Neural cell (in vitro differentiated cells): ENCODE measurements at regions not wholly inside any gene's neighbourhood (a gene's known extent, or its start where the extent isn't known, plus 50 kb on each side); places are given as distances from the start of the nearest gene placed in this dataset.

ENCODE experiments used
- H2AFZ ChIP-seq: fragments of 200-600, 300-800 bp; sonication (generic), shearing (Covaris generic); 2 replicates; pipeline ENCODE4 v1.6.0; 2014; ENCODE audit warnings: low read depth, mild to moderate bottlenecking, antibody characterized with exemption, low read length, moderate library complexity
- H3F3A ChIP-seq: fragments of 200-600 bp; shearing (Covaris generic); 2 replicates; pipeline ENCODE4 v1.6.1; 2016; ENCODE audit warnings: mild to moderate bottlenecking, moderate library complexity, mixed read lengths, antibody characterized with exemption, low read length; ENCODE audit not compliant: insufficient read depth, poor library complexity, severe bottlenecking
- H3K27ac ChIP-seq: fragments of 200-600, 300-800 bp; sonication (generic), shearing (Covaris generic); 2 replicates; pipeline ENCODE4 v1.5.1; 2014; ENCODE audit warnings: mild to moderate bottlenecking, low read length, moderate library complexity
- H3K27me3 ChIP-seq: fragments of 300-800, 200-600 bp; sonication (generic), shearing (Covaris generic); 2 replicates; pipeline ENCODE4 v1.6.0; 2014; ENCODE audit warnings: mild to moderate bottlenecking, low read depth, low read length, moderate library complexity; ENCODE audit not compliant: insufficient read depth
- H3K36me3 ChIP-seq: fragments of 300-800, 200-600 bp; sonication (generic), shearing (Covaris generic); 2 replicates; pipeline ENCODE4 v1.5.1; 2014; ENCODE audit warnings: mild to moderate bottlenecking, antibody characterized with exemption, low read length, moderate library complexity; ENCODE audit not compliant: insufficient read depth
- H3K4me2 ChIP-seq: fragments of 300-800, 200-600 bp; sonication (generic), shearing (Covaris generic); 2 replicates; pipeline ENCODE4 v1.6.0; 2014; ENCODE audit warnings: mild to moderate bottlenecking, low read length
- H3K4me3 ChIP-seq: fragments of 300-800, 200-600 bp; sonication (generic), shearing (Covaris generic); 2 replicates; pipeline ENCODE4 v1.5.1; 2014; ENCODE audit warnings: mild to moderate bottlenecking, low read length, moderate library complexity
- H3K79me2 ChIP-seq: fragments of 200-600 bp; shearing (Covaris generic); replicated peaks from 2 replicates; pipeline ENCODE4 v1.6.0; 2014; ENCODE audit warnings: mild to moderate bottlenecking, low read length, moderate library complexity; ENCODE audit not compliant: insufficient read depth
- H3K9ac ChIP-seq: fragments of 300-800, 200-600 bp; sonication (generic), shearing (Covaris generic); 2 replicates; pipeline ENCODE4 v1.6.1; 2016; ENCODE audit warnings: mild to moderate bottlenecking, low read length, mixed read lengths
- H3K9me2 ChIP-seq: fragments of 200-600 bp; shearing (Covaris generic); 2 replicates; pipeline ENCODE4 v1.6.1; 2016; ENCODE audit warnings: mild to moderate bottlenecking, low read length, mixed read lengths; ENCODE audit not compliant: insufficient read depth
- H3K9me3 ChIP-seq: fragments of 200-600, 300-800 bp; sonication (generic), shearing (Covaris generic); 2 replicates; pipeline ENCODE4 v1.6.1; 2016; ENCODE audit warnings: mild to moderate bottlenecking, mixed run types, low read length, moderate library complexity, mixed read lengths
- H4K20me1 ChIP-seq: fragments of 200-600 bp; shearing (Covaris generic); 2 replicates; pipeline ENCODE4 v1.6.1; 2016; ENCODE audit warnings: mild to moderate bottlenecking, mixed run types; ENCODE audit not compliant: insufficient read depth
- CTCF ChIP-seq: fragments of 450-650 bp; IDR thresholded peaks from 2 replicates; pipeline ENCODE4 v1.5.1; 2014; ENCODE audit warnings: antibody characterized with exemption, mild to moderate bottlenecking, moderate library complexity; ENCODE audit not compliant: poor library complexity, severe bottlenecking
- EP300 ChIP-seq: fragments of 450-650 bp; conservative IDR thresholded peaks from 2 replicates; pipeline ENCODE4 v1.6.1; 2014; ENCODE audit warnings: antibody characterized with exemption, mild to moderate bottlenecking, moderate library complexity; ENCODE audit not compliant: poor library complexity, severe bottlenecking
- EZH2 ChIP-seq: fragments of 200-600, 300-800 bp; shearing (Covaris generic), sonication (generic); IDR thresholded peaks from 2 replicates; pipeline ENCODE4 v1.6.1; 2014; ENCODE audit warnings: antibody characterized with exemption, low read length, borderline replicate concordance, mild to moderate bottlenecking; ENCODE audit not compliant: insufficient read depth, poor library complexity, severe bottlenecking
- MXI1 ChIP-seq: fragments of 450-650 bp; conservative IDR thresholded peaks from 2 replicates; pipeline ENCODE4 v1.6.1; 2014; ENCODE audit warnings: antibody characterized with exemption, mild to moderate bottlenecking; ENCODE audit not compliant: poor library complexity, severe bottlenecking
- POLR2AphosphoS5 ChIP-seq: IDR thresholded peaks from 2 replicates; pipeline ENCODE4 v1.6.1; 2012
- RAD21 ChIP-seq: fragments of 450-650 bp; conservative IDR thresholded peaks from 2 replicates; pipeline ENCODE4 v1.6.1; 2014; ENCODE audit warnings: antibody characterized with exemption, mild to moderate bottlenecking, moderate library complexity
- REST ChIP-seq: IDR thresholded peaks from 2 replicates; pipeline ENCODE4 v1.6.1; 2012; ENCODE audit warnings: borderline replicate concordance
- SMC3 ChIP-seq: fragments of 450-650 bp; conservative IDR thresholded peaks from 2 replicates; pipeline ENCODE4 v1.6.1; 2014; ENCODE audit warnings: antibody characterized with exemption, mild to moderate bottlenecking, moderate library complexity; ENCODE audit not compliant: poor library complexity
- TAF1 ChIP-seq: IDR thresholded peaks from 2 replicates; pipeline ENCODE4 v1.6.1; 2012; ENCODE audit warnings: low read depth

- Histone ChIP-seq H4K20me1 (no peaks in the 10 kb centered on the region), H3K9me2 (no peaks in the 10 kb centered on the region), H3F3A (no peaks in the 10 kb centered on the region), H3K79me2 (no peaks in the 10 kb centered on the region), H3K9me3 (no peaks in the 10 kb centered on the region), H2AFZ (no peak overlapping the region), H3K9ac (no peak overlapping the region), H3K4me2 (no peak overlapping the region), H3K27ac (no peak overlapping the region), H3K4me3 (no peak overlapping the region), H3K36me3 (no peaks in the 10 kb centered on the region), H3K27me3 (no peaks in the 10 kb centered on the region)
- TF ChIP-seq EP300 (no peak), CTCF (no peak), POLR2AphosphoS5 (no peak), MXI1 (no peak), TAF1 (no peak), RAD21 (no peak), SMC3 (no peak), EZH2 (no peak), REST (no peak)
Measured at GRCh38 chr6:144360401-144360800, 75.3 kb downstream of the UTRN start.

- Histone ChIP-seq H4K20me1 (no peaks in the 10 kb centered on the region), H3K36me3 (no peaks in the 10 kb centered on the region), H3K4me3 (no peak overlapping the region), H3K9me2 (no peaks in the 10 kb centered on the region), H3K4me2 (no peak overlapping the region), H3K9me3 (no peaks in the 10 kb centered on the region), H3K27ac (no peak overlapping the region), H2AFZ (no peak overlapping the region), H3F3A (no peaks in the 10 kb centered on the region), H3K9ac (no peak overlapping the region), H3K27me3 (no peaks in the 10 kb centered on the region), H3K79me2 (no peaks in the 10 kb centered on the region)
- TF ChIP-seq MXI1 (no peak), SMC3 (no peak), EZH2 (no peak), POLR2AphosphoS5 (no peak), CTCF (no peak), EP300 (no peak), REST (no peak), RAD21 (no peak), TAF1 (no peak)
Measured at GRCh38 chr6:144361016-144361415, 75.9 kb downstream of the UTRN start.
